ENCODE measurements at regions not wholly inside any gene's neighbourhood (a gene's known extent, or its start where the extent isn't known, plus 50 kb on each side); places are given as distances from the start of the nearest gene placed in this dataset.

- no peaks in the 10 kb centered on the region for H3K36me3 ChIP-seq (replicated peaks in 1 of 2; ENCODE audit: control insufficient read depth in 1 of 2, insufficient read depth in 2 of 2, low read length in 2 of 2)
- TF ChIP-seq NR2C2 (CRISPR knock-in tag; IDR thresholded peaks at IDR 0.05; ENCODE audit: borderline replicate concordance) (no peak), MYPOP (CRISPR knock-in tag; IDR thresholded peaks at IDR 0.05) (no peak), HNRNPLL (IDR thresholded peaks at IDR 0.05; ENCODE audit: low read depth, low read length, poor library complexity, severe bottlenecking) (no peak), ZNF256 (CRISPR knock-in tag; conservative IDR thresholded peaks at IDR 0.05) (no peak), MLLT10 (CRISPR knock-in tag; IDR thresholded peaks at IDR 0.05) (no peak), ZMAT5 (CRISPR knock-in tag; IDR thresholded peaks at IDR 0.05; ENCODE audit: borderline replicate concordance, low read depth) (no peak), TFDP1 (CRISPR knock-in tag; IDR thresholded peaks at IDR 0.05; ENCODE audit: borderline replicate concordance) (no peak), BATF2 (CRISPR knock-in tag; IDR thresholded peaks at IDR 0.05) (no peak), ZNF605 (CRISPR knock-in tag; IDR thresholded peaks at IDR 0.05) (no peak), ZNF496 (CRISPR knock-in tag; IDR thresholded peaks at IDR 0.05; ENCODE audit: insufficient replicate concordance) (no peak), ZNF589 (CRISPR knock-in tag; conservative IDR thresholded peaks at IDR 0.05) (no peak), ZNF451 (CRISPR knock-in tag; IDR thresholded peaks at IDR 0.05) (no peak), MTA3 (CRISPR knock-in tag; IDR thresholded peaks at IDR 0.05) (no peak), ZNF441 (CRISPR knock-in tag; IDR thresholded peaks at IDR 0.05; ENCODE audit: borderline replicate concordance) (no peak), FLYWCH1 (CRISPR knock-in tag; IDR thresholded peaks at IDR 0.05) (no peak), HNRNPL (IDR thresholded peaks at IDR 0.05; ENCODE audit: low read depth, low read length) (no peak), PTBP1 (IDR thresholded peaks at IDR 0.05; ENCODE audit: low read depth, low read length, poor library complexity, severe bottlenecking) (no peak)
- H3K79me2 ChIP-seq (ENCODE audit: insufficient read depth, low read length), result no peaks in the 10 kb centered on the region
- intact Hi-C loops (cut with micrococcal nuclease; ENCODE audit: unreplicated experiment), result no loop called here
- H3K9ac ChIP-seq (ENCODE audit: insufficient read depth, low read depth, low read length), result no peak overlapping the region
- H3K27ac ChIP-seq (ENCODE audit: extremely low read length, insufficient read depth, low read length), result no peak overlapping the region
- 0% methylated on average over 2 of the region's 2 CpGs for WGBS (ENCODE audit: low lambda C conversion rate)
- H3K4me3 ChIP-seq (replicated peaks in 1 of 3; ENCODE audit: insufficient read depth in 1 of 3, low read depth in 2 of 3, low read length in 3 of 3), result no peak overlapping the region
- no peaks in the 10 kb centered on the region for H3K4me1 ChIP-seq (ENCODE audit: insufficient read depth, low read length)
- no peaks in the 10 kb centered on the region for H3K27me3 ChIP-seq (ENCODE audit: control insufficient read depth in 1 of 2, insufficient read depth in 2 of 2, low read length in 2 of 2)
- ChIA-PET CTCF (ENCODE audit: low intra/inter-chr PET ratio, low total read pairs) (no interaction called here), POLR2A (no interaction called here)
- DNase-seq (ENCODE audit: low spot score) (no peak), FAIRE-seq (no peak), ATAC-seq (no peak)
- in situ Hi-C loops (cut with HindIII; ENCODE audit: extremely low pct_ligation_motif_present, low pct_unique_long_range_greater_than_20kb), result no loop called here
- no peaks in the 10 kb centered on the region for H3K9me3 ChIP-seq (ENCODE audit: low read length)
- no peak overlapping the region for H2AFZ ChIP-seq (ENCODE audit: low read length)
- H3K4me2 ChIP-seq (ENCODE audit: low read depth, low read length), result no peak overlapping the region
- no peaks in the 10 kb centered on the region for H4K20me1 ChIP-seq (ENCODE audit: insufficient read depth, low read length)
- BruUV-seq (replicated peaks), result no TSS peak
Measured at GRCh38 chr11:104291646-104292045, 127.7 kb upstream of the PDGFD start.
